ENCODE measurements at regions not wholly inside any gene's neighbourhood (a gene's known extent, or its start where the extent isn't known, plus 50 kb on each side); places are given as distances from the start of the nearest gene placed in this dataset.

- WGBS, 2 experiments (ENCODE audit: low coverage in 1 of 2, low lambda C conversion rate in 2 of 2, missing lambda C conversion rate in 2 of 2) = 0% methylated on average over 2 of the region's 2 CpGs
- Histone ChIP-seq H3K9me3 (ENCODE audit: low read depth) (no peaks in the 10 kb centered on the region), H3K4me1 (ENCODE audit: insufficient read depth) (no peaks in the 10 kb centered on the region), H3F3A (ENCODE audit: insufficient read depth) (no peaks in the 10 kb centered on the region), H3K4me3 (no peak overlapping the region), H4K20me1 (ENCODE audit: insufficient read depth) (no peaks in the 10 kb centered on the region), H3K27me3 (replicated peaks; ENCODE audit: insufficient read depth) (no peaks in the 10 kb centered on the region), H3K27ac (no peak overlapping the region), H3K79me2 (ENCODE audit: insufficient read depth) (no peaks in the 10 kb centered on the region), H3K36me3 (ENCODE audit: low read depth) (no peaks in the 10 kb centered on the region), H3K9me2 (ENCODE audit: insufficient read depth) (no peaks in the 10 kb centered on the region; the same call in 1 of the 2 replicates), H3K4me2 (ENCODE audit: unreplicated experiment) (no peak overlapping the region), H3K9ac (no peak overlapping the region), H2AFZ (no peak overlapping the region)
- TF ChIP-seq EZH2phosphoT487 (IDR thresholded peaks at IDR 0.05; ENCODE audit: insufficient read depth, low read depth) = no peak
- in situ Hi-C loops (cut with MboI) = no loop called here
- no peak for DNase-seq
Measured at GRCh38 chr1:208500375-208500774, 256.2 kb upstream of the PLXNA2 start.

DNA sequence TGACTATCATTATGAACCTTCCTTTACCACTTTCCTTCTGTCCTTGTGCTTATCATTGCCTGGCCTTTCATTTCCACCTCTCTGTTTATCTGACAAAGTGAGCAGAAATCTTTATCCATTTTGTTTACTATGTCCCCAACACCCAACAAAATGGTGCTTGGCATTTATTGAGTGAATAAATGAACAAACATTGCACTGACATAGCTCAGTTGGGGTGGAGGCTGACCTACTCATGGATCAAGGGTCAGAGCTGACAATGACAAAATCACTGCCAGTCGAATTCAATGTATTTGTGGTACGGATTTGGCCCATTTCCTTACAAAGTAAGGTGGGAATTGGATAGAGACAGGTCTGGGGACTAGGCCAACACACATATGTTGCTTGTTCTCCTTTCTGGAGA lies 257.4 kb upstream of the PLXNA2 start:
- H3K27ac ChIP-seq = no peak overlapping the region
- no peak overlapping the region for H3K4me3 ChIP-seq
- no peak overlapping the region for H3K4me2 ChIP-seq (ENCODE audit: unreplicated experiment)
- no peaks in the 10 kb centered on the region for H3K27me3 ChIP-seq (replicated peaks; ENCODE audit: insufficient read depth)
- no peak overlapping the region for H2AFZ ChIP-seq
- H3K4me1 ChIP-seq (ENCODE audit: insufficient read depth) = no peaks in the 10 kb centered on the region
- in situ Hi-C loops (cut with MboI) = no loop called here
- H3K9me3 ChIP-seq (ENCODE audit: low read depth) = no peaks in the 10 kb centered on the region
- DNase-seq = no peak
- H4K20me1 ChIP-seq (ENCODE audit: insufficient read depth) = no peaks in the 10 kb centered on the region
- no peaks in the 10 kb centered on the region for H3F3A ChIP-seq (ENCODE audit: insufficient read depth)
- no peak overlapping the region for H3K9ac ChIP-seq
- H3K79me2 ChIP-seq (ENCODE audit: insufficient read depth) = no peaks in the 10 kb centered on the region
- 2 to 13% methylated on average over 2 of the region's 2 CpGs for WGBS, 2 experiments (ENCODE audit: low coverage in 1 of 2, low lambda C conversion rate in 2 of 2, missing lambda C conversion rate in 2 of 2)
- TF ChIP-seq EZH2phosphoT487 (IDR thresholded peaks at IDR 0.05; ENCODE audit: insufficient read depth, low read depth) = no peak
- H3K9me2 ChIP-seq (ENCODE audit: insufficient read depth) = no peaks in the 10 kb centered on the region; the same call in 1 of the 2 replicates
- no peaks in the 10 kb centered on the region for H3K36me3 ChIP-seq (ENCODE audit: low read depth)

- Histone ChIP-seq H2AFZ (no peak overlapping the region), H3K9ac (no peak overlapping the region), H3K36me3 (ENCODE audit: low read depth) (no peaks in the 10 kb centered on the region), H4K20me1 (ENCODE audit: insufficient read depth) (no peaks in the 10 kb centered on the region), H3K79me2 (ENCODE audit: insufficient read depth) (no peaks in the 10 kb centered on the region), H3K9me3 (ENCODE audit: low read depth) (no peaks in the 10 kb centered on the region), H3K4me1 (ENCODE audit: insufficient read depth) (no peaks in the 10 kb centered on the region), H3K27me3 (replicated peaks; ENCODE audit: insufficient read depth) (no peaks in the 10 kb centered on the region), H3K9me2 (ENCODE audit: insufficient read depth) (no peaks in the 10 kb centered on the region; the same call in 1 of the 2 replicates), H3K4me2 (ENCODE audit: unreplicated experiment) (no peak overlapping the region), H3K27ac (no peak overlapping the region), H3F3A (ENCODE audit: insufficient read depth) (no peaks in the 10 kb centered on the region), H3K4me3 (no peak overlapping the region)
- TF ChIP-seq EZH2phosphoT487 (IDR thresholded peaks at IDR 0.05; ENCODE audit: insufficient read depth, low read depth) = no peak
- no peak for TF ChIP-seq EZH2 (IDR thresholded peaks at IDR 0.05; ENCODE audit: insufficient read depth, poor library complexity, severe bottlenecking)
- 42 to 51% methylated on average over 8 of the region's 8 CpGs for WGBS, 2 experiments (ENCODE audit: low coverage in 1 of 2, low lambda C conversion rate in 2 of 2, missing lambda C conversion rate in 2 of 2)
- DNase-seq = no peak
- in situ Hi-C loops (cut with MboI) = no loop called here
Measured at GRCh38 chr1:208503787-208504186, 259.6 kb upstream of the PLXNA2 start.

DNA sequence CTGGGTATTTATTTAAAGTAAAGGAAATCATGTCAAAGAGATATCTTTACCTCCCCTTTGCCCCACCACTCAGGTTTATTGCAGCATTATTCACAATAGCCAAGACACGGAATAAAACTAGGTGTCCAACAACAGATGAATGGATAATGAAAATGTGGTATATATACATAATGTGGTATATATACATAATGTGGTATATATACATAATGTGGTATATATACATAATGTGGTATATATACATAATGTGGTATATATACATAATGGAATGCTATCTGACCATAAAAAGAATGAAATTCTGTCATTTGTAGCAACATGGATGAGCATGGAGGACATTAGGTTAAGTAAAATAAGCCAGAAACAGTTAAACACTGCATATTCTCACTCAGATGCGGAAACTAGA lies 262.6 kb upstream of the PLXNA2 start:
- no peaks in the 10 kb centered on the region for H3K36me3 ChIP-seq (ENCODE audit: low read depth)
- H3K9me3 ChIP-seq (ENCODE audit: low read depth) = no peaks in the 10 kb centered on the region
- DNase-seq = no peak
- no peaks in the 10 kb centered on the region for H3K79me2 ChIP-seq (ENCODE audit: insufficient read depth)
- in situ Hi-C loops (cut with MboI) = no loop called here
- no peak overlapping the region for H3K9ac ChIP-seq
- no peak overlapping the region for H3K4me3 ChIP-seq
- no peaks in the 10 kb centered on the region for H4K20me1 ChIP-seq (ENCODE audit: insufficient read depth)
- H3K4me1 ChIP-seq (ENCODE audit: insufficient read depth) = no peaks in the 10 kb centered on the region
- no peaks in the 10 kb centered on the region for H3K9me2 ChIP-seq (ENCODE audit: insufficient read depth)
- no peaks in the 10 kb centered on the region for H3F3A ChIP-seq (ENCODE audit: insufficient read depth)
- H3K27ac ChIP-seq = no peak overlapping the region
- 52 to 74% methylated on average over 2 of the region's 2 CpGs for WGBS, 2 experiments (ENCODE audit: low coverage in 1 of 2, low lambda C conversion rate in 2 of 2, missing lambda C conversion rate in 2 of 2)
- H2AFZ ChIP-seq = no peak overlapping the region
- H3K4me2 ChIP-seq (ENCODE audit: unreplicated experiment) = no peak overlapping the region
- H3K27me3 ChIP-seq (replicated peaks; ENCODE audit: insufficient read depth) = no peaks in the 10 kb centered on the region
- TF ChIP-seq EZH2 (IDR thresholded peaks at IDR 0.05; ENCODE audit: insufficient read depth, poor library complexity, severe bottlenecking) (no peak), EZH2phosphoT487 (IDR thresholded peaks at IDR 0.05; ENCODE audit: insufficient read depth, low read depth) (no peak)

GRCh38 chr1:208509072-208509471 lies 264.9 kb upstream of the PLXNA2 start:
- Histone ChIP-seq H3K27ac (no peak overlapping the region), H3K36me3 (ENCODE audit: low read depth) (no peaks in the 10 kb centered on the region), H4K20me1 (ENCODE audit: insufficient read depth) (no peaks in the 10 kb centered on the region), H3K9me3 (ENCODE audit: low read depth) (no peaks in the 10 kb centered on the region), H3K4me1 (ENCODE audit: insufficient read depth) (no peaks in the 10 kb centered on the region), H2AFZ (no peak overlapping the region), H3K27me3 (replicated peaks; ENCODE audit: insufficient read depth) (no peaks in the 10 kb centered on the region), H3K4me2 (ENCODE audit: unreplicated experiment) (no peak overlapping the region), H3F3A (ENCODE audit: insufficient read depth) (no peaks in the 10 kb centered on the region), H3K9ac (no peak overlapping the region), H3K9me2 (ENCODE audit: insufficient read depth) (no peaks in the 10 kb centered on the region), H3K4me3 (no peak overlapping the region), H3K79me2 (ENCODE audit: insufficient read depth) (no peaks in the 10 kb centered on the region)
- in situ Hi-C loops (cut with MboI) = no loop called here
- no peak for DNase-seq
- no peak for TF ChIP-seq EZH2phosphoT487 (IDR thresholded peaks at IDR 0.05; ENCODE audit: insufficient read depth, low read depth)
- TF ChIP-seq EZH2 (IDR thresholded peaks at IDR 0.05; ENCODE audit: insufficient read depth, poor library complexity, severe bottlenecking) = no peak
- 29 to 42% methylated on average over 2 of the region's 2 CpGs for WGBS, 2 experiments (ENCODE audit: low coverage in 1 of 2, low lambda C conversion rate in 2 of 2, missing lambda C conversion rate in 2 of 2)
